K562 (cell line): ENCODE measurements at regions not wholly inside any gene's neighbourhood (a gene's known extent, or its start where the extent isn't known, plus 50 kb on each side); places are given as distances from the start of the nearest gene placed in this dataset.
A peak's percentile ranks its signal among the peaks of the same experiment; 100 is the strongest.

ENCODE experiments used
- ARID1B ChIP-seq: fragments of 450-650 bp; IDR thresholded peaks from 2 replicates; pipeline ENCODE4 v1.6.1; 2016; ENCODE audit warnings: antibody characterized with exemption, mild to moderate bottlenecking, inconsistent platforms
- BHLHE40 ChIP-seq: IDR thresholded peaks from 2 replicates; pipeline ENCODE4 v1.6.1; 2011; ENCODE audit warnings: low read length, improper control_type of control experiment
- C11orf30 ChIP-seq: fragments of 450-650 bp; IDR thresholded peaks from 2 replicates; pipeline ENCODE4 v1.6.1; 2016; ENCODE audit warnings: low read depth, mild to moderate bottlenecking
- CBFA2T3 ChIP-seq: fragments of 450-650 bp; IDR thresholded peaks from 2 replicates; pipeline ENCODE4 v1.6.1; 2017
- CBX3 ChIP-seq, 2 experiments: IDR thresholded peaks; 1 replicate in 1 of 2; 2 replicates in 1 of 2; pipeline ENCODE4 v1.6.1; 2012; ENCODE audit warnings: inconsistent platforms in 2 of 2, low read length in 2 of 2, borderline replicate concordance in 1 of 2, control low read depth in 1 of 2
- DPF2 ChIP-seq: fragments of 450-650 bp; IDR thresholded peaks from 2 replicates; pipeline ENCODE4 v1.6.1; 2016
- GTF2F1 ChIP-seq: IDR thresholded peaks from 2 replicates; pipeline ENCODE4 v1.6.1; 2011; ENCODE audit warnings: low read depth, low read length, improper control_type of control experiment
- LARP7 ChIP-seq: fragments of 450-650 bp; IDR thresholded peaks from 2 replicates; pipeline ENCODE4 v1.6.1; 2016
- MEIS2 ChIP-seq: fragments of 450-650 bp; IDR thresholded peaks from 2 replicates; pipeline ENCODE4 v1.6.1; 2014; ENCODE audit warnings: mild to moderate bottlenecking; ENCODE audit not compliant: partially characterized antibody
- NFE2L1 ChIP-seq: fragments of 450-650 bp; IDR thresholded peaks from 2 replicates; pipeline ENCODE4 v1.6.1; 2016; ENCODE audit warnings: missing genetic modification characterization, low read depth, mild to moderate bottlenecking, missing compliant biosample characterization, moderate library complexity, borderline replicate concordance
- RBM15 ChIP-seq: fragments of 200-400 bp; formaldehyde crosslinking; IDR thresholded peaks from 2 replicates; pipeline ENCODE4 v1.6.1; 2018; ENCODE audit warnings: mild to moderate bottlenecking, low read length, moderate library complexity; ENCODE audit not compliant: insufficient read depth
- RNF2 ChIP-seq: sonication (generic); IDR thresholded peaks from 2 replicates; pipeline ENCODE4 v1.6.1; 2016
- SETDB1 ChIP-seq: IDR thresholded peaks from one replicate; pipeline ENCODE4 v1.6.1; 2012; ENCODE audit warnings: low read length, control low read depth, inconsistent platforms
- SMARCA4 ChIP-seq: fragments of 450-650 bp; IDR thresholded peaks from 2 replicates; pipeline ENCODE4 v1.6.1; 2016
- TFE3 ChIP-seq: fragments of 450-650 bp; formaldehyde crosslinking; IDR thresholded peaks from 2 replicates; pipeline ENCODE4 v1.4.0; 2020; ENCODE audit warnings: mild to moderate bottlenecking, mixed read lengths
- TRIM28 ChIP-seq: fragments of 450-650 bp; IDR thresholded peaks from 2 replicates; pipeline ENCODE4 v1.6.1; 2017
- ZNF282 ChIP-seq: sonication (generic); formaldehyde crosslinking; IDR thresholded peaks from 2 replicates; pipeline ENCODE4 v1.8.1; 2023; ENCODE audit warnings: missing genetic modification reagents
- ZNF316 ChIP-seq: fragments of 450-650 bp; IDR thresholded peaks from 2 replicates; pipeline ENCODE4 v1.6.1; 2016
- TF ChIP-seq, protein P1 (sequence below): fragments of 450-650 bp; formaldehyde crosslinking; IDR thresholded peaks from 2 replicates; pipeline ENCODE4 v1.4.0; 2022; ENCODE audit warnings: missing genetic modification characterization
- TF ChIP-seq, protein P2 (sequence below), 2 experiments: IDR thresholded peaks; 2 replicates each; pipeline ENCODE4 v1.6.1; 2012; ENCODE audit warnings: improper control_type of control experiment in 2 of 2, low read depth in 2 of 2, low read length in 2 of 2, borderline replicate concordance in 1 of 2

DNA sequence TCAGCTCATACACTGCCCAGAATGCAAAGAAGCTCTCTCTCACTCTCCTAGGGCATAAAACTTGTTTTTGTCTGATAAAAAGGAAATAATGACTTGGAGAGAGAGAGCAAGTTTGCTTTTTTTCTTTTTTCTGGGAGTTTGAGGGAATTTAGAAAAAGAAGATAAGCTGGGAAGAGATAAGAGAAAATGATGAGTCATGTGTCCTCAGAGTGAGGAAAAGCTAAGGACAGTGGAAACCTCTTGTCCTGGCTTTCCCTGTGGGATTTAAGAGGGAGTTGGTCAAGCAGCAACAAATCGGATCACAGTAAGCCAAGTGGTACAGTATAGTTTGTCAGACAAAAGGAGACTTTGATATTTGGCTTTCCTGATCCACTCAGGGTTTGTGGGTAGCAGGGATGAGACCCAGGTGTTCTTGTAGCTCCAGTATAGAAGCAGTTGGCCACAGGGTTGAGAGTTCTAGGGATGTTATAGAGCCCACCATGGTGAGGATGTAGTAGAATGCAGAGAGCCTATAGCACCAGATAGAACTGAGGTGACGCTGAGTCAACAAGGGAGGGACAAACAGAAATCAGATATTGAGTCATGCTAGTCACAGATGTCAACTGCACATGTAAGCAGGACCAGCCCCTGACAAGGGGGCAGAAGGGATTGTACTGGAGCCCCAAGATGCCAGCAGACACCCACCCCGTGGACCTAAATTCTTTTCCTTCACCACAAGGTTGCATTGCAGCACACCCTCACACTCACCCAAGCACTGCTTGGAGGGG lies 219.3 kb upstream of the TAC1 start (continued):
- TF ChIP-seq, protein P1, sequence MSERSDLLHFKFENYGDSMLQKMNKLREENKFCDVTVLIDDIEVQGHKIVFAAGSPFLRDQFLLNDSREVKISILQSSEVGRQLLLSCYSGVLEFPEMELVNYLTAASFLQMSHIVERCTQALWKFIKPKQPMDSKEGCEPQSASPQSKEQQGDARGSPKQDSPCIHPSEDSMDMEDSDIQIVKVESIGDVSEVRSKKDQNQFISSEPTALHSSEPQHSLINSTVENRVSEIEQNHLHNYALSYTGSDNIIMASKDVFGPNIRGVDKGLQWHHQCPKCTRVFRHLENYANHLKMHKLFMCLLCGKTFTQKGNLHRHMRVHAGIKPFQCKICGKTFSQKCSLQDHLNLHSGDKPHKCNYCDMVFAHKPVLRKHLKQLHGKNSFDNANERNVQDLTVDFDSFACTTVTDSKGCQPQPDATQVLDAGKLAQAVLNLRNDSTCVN (CRISPR knock-in tag), result 0 out of 2 replicates have a peak, but pooled peaks have one; percentile 17
- no peak for TF ChIP-seq ZNF282 (CRISPR knock-in tag)
- no peak for TF ChIP-seq SETDB1
- TF ChIP-seq BHLHE40, result 0 out of 2 replicates have a peak, but pooled peaks have one; percentile 43
- TF ChIP-seq CBX3 (IDR thresholded peaks at IDR 0.05; ENCODE audit: borderline replicate concordance in 1 of 2, low read length in 2 of 2), result no peak
- no peak for TF ChIP-seq LARP7
- no peak for TF ChIP-seq GTF2F1
- TF ChIP-seq TFE3 (CRISPR knock-in tag), result no peak
- TF ChIP-seq NFE2L1 (tag), result peak; percentile 56; the same call in 1 of the 2 replicates
- TF ChIP-seq TRIM28, result no peak
- TF ChIP-seq ZNF316, result peak; percentile 81
- TF ChIP-seq CBFA2T3, result peak; percentile 6; the same call in 1 of the 2 replicates
- TF ChIP-seq, protein P2, sequence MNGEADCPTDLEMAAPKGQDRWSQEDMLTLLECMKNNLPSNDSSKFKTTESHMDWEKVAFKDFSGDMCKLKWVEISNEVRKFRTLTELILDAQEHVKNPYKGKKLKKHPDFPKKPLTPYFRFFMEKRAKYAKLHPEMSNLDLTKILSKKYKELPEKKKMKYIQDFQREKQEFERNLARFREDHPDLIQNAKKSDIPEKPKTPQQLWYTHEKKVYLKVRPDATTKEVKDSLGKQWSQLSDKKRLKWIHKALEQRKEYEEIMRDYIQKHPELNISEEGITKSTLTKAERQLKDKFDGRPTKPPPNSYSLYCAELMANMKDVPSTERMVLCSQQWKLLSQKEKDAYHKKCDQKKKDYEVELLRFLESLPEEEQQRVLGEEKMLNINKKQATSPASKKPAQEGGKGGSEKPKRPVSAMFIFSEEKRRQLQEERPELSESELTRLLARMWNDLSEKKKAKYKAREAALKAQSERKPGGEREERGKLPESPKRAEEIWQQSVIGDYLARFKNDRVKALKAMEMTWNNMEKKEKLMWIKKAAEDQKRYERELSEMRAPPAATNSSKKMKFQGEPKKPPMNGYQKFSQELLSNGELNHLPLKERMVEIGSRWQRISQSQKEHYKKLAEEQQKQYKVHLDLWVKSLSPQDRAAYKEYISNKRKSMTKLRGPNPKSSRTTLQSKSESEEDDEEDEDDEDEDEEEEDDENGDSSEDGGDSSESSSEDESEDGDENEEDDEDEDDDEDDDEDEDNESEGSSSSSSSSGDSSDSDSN (IDR thresholded peaks at IDR 0.05; ENCODE audit: borderline replicate concordance in 1 of 2, low read depth in 2 of 2, low read length in 2 of 2), result no peak
- no peak for TF ChIP-seq RNF2
- TF ChIP-seq MEIS2, result peak; percentile 8
- TF ChIP-seq C11orf30, result peak; percentile 79
- peak; percentile 56; the same call in 1 of the 2 replicates for TF ChIP-seq SMARCA4
- peak; percentile 33; the same call in 1 of the 2 replicates for TF ChIP-seq DPF2
- peak; percentile 46; the same call in 1 of the 2 replicates for TF ChIP-seq ARID1B
- TF ChIP-seq RBM15, result no peak
